Transverse colon (tissue), 4 donors: ENCODE measurements at regions not wholly inside any gene's neighbourhood (a gene's known extent, or its start where the extent isn't known, plus 50 kb on each side); places are given as distances from the start of the nearest gene placed in this dataset.

Experiments
- CTCF ChIP-seq, 5 experiments: fragments of 200-600 bp in 3 of 5; fragments of 450-650 bp in 2 of 5; sonication (generic) in 3 of 5; IDR thresholded peaks; 1 replicate in 2 of 5; 2 replicates in 3 of 5; pipeline ENCODE4 v1.5.1; 2016 to 2017; ENCODE audit warnings: antibody characterized with exemption in 5 of 5, inconsistent platforms in 3 of 5, mild to moderate bottlenecking in 2 of 5, moderate library complexity in 1 of 5
- EP300 ChIP-seq: sonication (generic); formaldehyde crosslinking; IDR thresholded peaks from one replicate; pipeline ENCODE4 v1.6.1; 2017; ENCODE audit warnings: antibody characterized with exemption, low read depth
- POLR2A ChIP-seq: fragments of 450-650 bp; IDR thresholded peaks from one replicate; pipeline ENCODE4 v1.6.1; 2016; ENCODE audit warnings: antibody characterized with exemption, mild to moderate bottlenecking, moderate library complexity
- POLR2AphosphoS5 ChIP-seq, 3 donors: sonication (generic); formaldehyde crosslinking; IDR thresholded peaks; one replicate each; pipeline ENCODE4 v1.6.1; 2016; ENCODE audit warnings: antibody characterized with exemption in 3 of 3

- no peak for TF ChIP-seq CTCF (IDR thresholded peaks at IDR 0.05)
- no peak for TF ChIP-seq POLR2A
- no peak for TF ChIP-seq POLR2AphosphoS5 (IDR thresholded peaks at IDR 0.05)
- no peak for TF ChIP-seq EP300
Observed at GRCh38 chr9:17025281-17025680, 109.6 kb upstream of the CNTLN start.
